ENCODE measurements at regions not wholly inside any gene's neighbourhood (a gene's known extent, or its start where the extent isn't known, plus 50 kb on each side); places are given as distances from the start of the nearest gene placed in this dataset.

DNA sequence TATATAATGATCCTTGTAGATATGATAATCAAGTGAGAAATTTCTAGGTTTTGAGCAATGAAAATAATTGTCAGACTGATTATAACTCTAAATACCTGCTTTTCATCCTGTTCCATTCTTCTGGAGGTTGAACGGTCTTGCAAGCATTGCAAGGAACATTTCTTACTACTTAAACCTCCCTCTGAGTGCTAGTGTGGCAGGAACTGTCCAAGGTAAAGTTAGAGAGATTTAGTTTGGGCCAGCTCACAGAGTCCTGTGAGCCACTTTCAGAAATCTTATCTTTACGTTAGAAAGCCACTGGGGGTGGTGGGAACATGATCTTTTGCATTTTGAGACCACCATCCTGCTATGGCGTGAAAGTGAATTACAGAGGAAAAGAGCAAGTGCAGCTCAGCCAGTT, 121.1 kb upstream of the NPHP3 start:
- WGBS: 66% methylated on average over 3 of the region's 3 CpGs

DNA sequence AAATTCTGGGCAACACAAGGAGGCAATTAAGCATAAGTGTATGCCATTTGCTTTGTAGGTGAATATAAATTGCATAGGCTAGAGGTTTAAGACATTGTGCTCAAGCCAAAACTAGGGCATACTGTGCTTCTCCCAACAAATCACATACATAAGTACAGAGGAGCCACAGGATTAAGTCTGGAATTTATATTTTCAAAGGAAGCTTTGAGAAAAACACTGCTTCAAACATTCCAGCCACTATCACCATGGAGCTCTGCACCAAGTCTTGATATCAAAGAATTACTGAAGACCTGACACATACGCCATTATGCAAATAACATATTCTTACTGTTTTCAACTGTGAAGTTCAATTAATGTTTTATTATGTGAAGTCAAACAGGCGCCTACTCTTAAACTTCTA, 119.4 kb upstream of the NPHP3 start:
- Histone ChIP-seq H3K9me3 (no peaks in the 10 kb centered on the region), H3K4me1 (replicated peaks) (no peaks in the 10 kb centered on the region), H3K27me3 (replicated peaks; ENCODE audit: insufficient read depth) (no peaks in the 10 kb centered on the region), H3K4me3 (no peak overlapping the region), H3K27ac (no peak overlapping the region), H3K36me3 (no peaks in the 10 kb centered on the region)
- TF ChIP-seq POLR2AphosphoS5 (IDR thresholded peaks at IDR 0.05): no peak
- no peak for TF ChIP-seq POLR2A (IDR thresholded peaks at IDR 0.05)
- TF ChIP-seq, protein P1, sequence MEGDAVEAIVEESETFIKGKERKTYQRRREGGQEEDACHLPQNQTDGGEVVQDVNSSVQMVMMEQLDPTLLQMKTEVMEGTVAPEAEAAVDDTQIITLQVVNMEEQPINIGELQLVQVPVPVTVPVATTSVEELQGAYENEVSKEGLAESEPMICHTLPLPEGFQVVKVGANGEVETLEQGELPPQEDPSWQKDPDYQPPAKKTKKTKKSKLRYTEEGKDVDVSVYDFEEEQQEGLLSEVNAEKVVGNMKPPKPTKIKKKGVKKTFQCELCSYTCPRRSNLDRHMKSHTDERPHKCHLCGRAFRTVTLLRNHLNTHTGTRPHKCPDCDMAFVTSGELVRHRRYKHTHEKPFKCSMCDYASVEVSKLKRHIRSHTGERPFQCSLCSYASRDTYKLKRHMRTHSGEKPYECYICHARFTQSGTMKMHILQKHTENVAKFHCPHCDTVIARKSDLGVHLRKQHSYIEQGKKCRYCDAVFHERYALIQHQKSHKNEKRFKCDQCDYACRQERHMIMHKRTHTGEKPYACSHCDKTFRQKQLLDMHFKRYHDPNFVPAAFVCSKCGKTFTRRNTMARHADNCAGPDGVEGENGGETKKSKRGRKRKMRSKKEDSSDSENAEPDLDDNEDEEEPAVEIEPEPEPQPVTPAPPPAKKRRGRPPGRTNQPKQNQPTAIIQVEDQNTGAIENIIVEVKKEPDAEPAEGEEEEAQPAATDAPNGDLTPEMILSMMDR (IDR thresholded peaks at IDR 0.05): no peak
- intact Hi-C loops (cut with DNase I): no loop called here
- WGBS: 93% methylated on average over 2 of the region's 2 CpGs
- no peak for DNase-seq (ENCODE audit: low spot score)

More for the DNA sequence above, 121.1 kb upstream of the NPHP3 start:
- Histone ChIP-seq H3K4me3 (no peak overlapping the region), H3K4me1 (replicated peaks) (no peaks in the 10 kb centered on the region), H3K27ac (no peak overlapping the region), H3K36me3 (no peaks in the 10 kb centered on the region), H3K9me3 (no peaks in the 10 kb centered on the region), H3K27me3 (replicated peaks; ENCODE audit: insufficient read depth) (no peaks in the 10 kb centered on the region)
- DNase-seq (ENCODE audit: low spot score): no peak
- TF ChIP-seq POLR2AphosphoS5 (IDR thresholded peaks at IDR 0.05): no peak
- no peak for TF ChIP-seq POLR2A (IDR thresholded peaks at IDR 0.05)
- TF ChIP-seq, protein P1 (IDR thresholded peaks at IDR 0.05): no peak
- intact Hi-C loops (cut with DNase I): no loop called here

GRCh38 chr3:132840201-132840700, 118.0 kb upstream of the NPHP3 start:
- Histone ChIP-seq H3K4me1 (replicated peaks) (no peaks in the 10 kb centered on the region), H3K27ac (no peak overlapping the region), H3K36me3 (no peaks in the 10 kb centered on the region), H3K9me3 (no peaks in the 10 kb centered on the region), H3K4me3 (no peak overlapping the region), H3K27me3 (replicated peaks; ENCODE audit: insufficient read depth) (no peaks in the 10 kb centered on the region)
- DNase-seq (ENCODE audit: low spot score): no peak
- intact Hi-C loops (cut with DNase I): no loop called here
- TF ChIP-seq POLR2A (IDR thresholded peaks at IDR 0.05) (no peak), POLR2AphosphoS5 (IDR thresholded peaks at IDR 0.05) (no peak)
- TF ChIP-seq, protein P1 (IDR thresholded peaks at IDR 0.05): no peak
- 79% methylated on average over 3 of the region's 3 CpGs for WGBS

DNA sequence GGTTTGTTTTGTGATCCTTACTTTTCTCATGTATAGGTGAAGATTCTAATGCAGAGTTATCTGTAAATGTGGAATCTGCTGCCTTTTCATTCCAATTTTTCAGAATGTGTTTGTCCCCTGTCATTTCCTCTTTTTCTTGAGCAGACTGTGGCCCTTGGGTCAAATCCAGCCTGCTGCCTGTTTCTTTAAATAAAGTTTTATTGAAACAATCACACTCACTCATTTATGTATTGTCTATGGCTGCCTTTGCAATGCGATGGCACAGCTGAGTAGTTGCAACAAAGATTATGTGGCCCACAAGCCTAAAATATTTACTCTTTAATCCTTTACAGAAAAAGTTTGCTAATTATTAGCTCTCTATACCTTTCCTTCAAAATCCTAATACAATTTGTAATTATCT, 116.3 kb upstream of the NPHP3 start:
- Histone ChIP-seq H3K27ac (no peak overlapping the region), H3K4me1 (replicated peaks) (no peaks in the 10 kb centered on the region), H3K36me3 (no peaks in the 10 kb centered on the region), H3K27me3 (replicated peaks; ENCODE audit: insufficient read depth) (no peaks in the 10 kb centered on the region), H3K9me3 (no peaks in the 10 kb centered on the region), H3K4me3 (no peak overlapping the region)
- intact Hi-C loops (cut with DNase I): no loop called here
- no peak for TF ChIP-seq POLR2AphosphoS5 (IDR thresholded peaks at IDR 0.05)
- TF ChIP-seq, protein P1 (IDR thresholded peaks at IDR 0.05): no peak
- no peak for TF ChIP-seq POLR2A (IDR thresholded peaks at IDR 0.05)
- no peak for DNase-seq (ENCODE audit: low spot score)
- 82% methylated on average over 1 of the region's 1 CpG for WGBS

DNA sequence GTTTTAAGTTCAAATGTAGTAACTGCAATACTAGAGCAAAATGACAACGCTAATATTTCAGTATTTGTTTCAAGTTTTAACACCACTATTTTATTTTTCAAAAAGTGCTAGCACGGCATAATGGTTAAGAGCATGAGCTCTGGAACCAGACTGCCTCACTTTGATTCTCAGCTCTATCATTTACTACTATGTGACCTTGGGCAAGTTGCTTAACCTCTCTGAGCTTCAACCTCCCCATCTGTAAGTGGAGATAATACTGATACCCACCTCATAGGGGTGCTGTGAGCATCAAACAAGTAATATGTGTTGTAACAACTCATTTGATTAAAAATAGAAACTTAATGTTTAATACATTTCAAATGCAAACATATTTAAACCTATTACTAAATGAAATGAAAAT, 115.4 kb upstream of the NPHP3 start:
- Histone ChIP-seq H3K36me3 (no peaks in the 10 kb centered on the region), H3K4me1 (replicated peaks) (no peaks in the 10 kb centered on the region), H3K27ac (no peak overlapping the region), H3K9me3 (no peaks in the 10 kb centered on the region), H3K4me3 (no peak overlapping the region), H3K27me3 (replicated peaks; ENCODE audit: insufficient read depth) (no peaks in the 10 kb centered on the region)
- no peak for DNase-seq (ENCODE audit: low spot score)
- intact Hi-C loops (cut with DNase I): no loop called here
- 88% methylated on average over 2 of the region's 2 CpGs for WGBS
- no peak for TF ChIP-seq POLR2AphosphoS5 (IDR thresholded peaks at IDR 0.05)

Measured in prostate gland (tissue), 2 donors.